LNCaP clone FGC (cell line): ENCODE measurements at regions not wholly inside any gene's neighbourhood (a gene's known extent, or its start where the extent isn't known, plus 50 kb on each side); places are given as distances from the start of the nearest gene placed in this dataset.
"Not testable (repeated sequence)": the region's sequence is repeated elsewhere in the genome, so short reads cannot be mapped to it uniquely, and the experiment has no call there.

Experiments used
- DNase-seq: peaks from one replicate; pipeline ENCODE4 v3.0.0-alpha.2; 2011; ENCODE audit warnings: low read depth
- H3K4me3 ChIP-seq: 2 replicates; pipeline ENCODE4 v1.5.1; 2011; ENCODE audit warnings: mild to moderate bottlenecking, low read depth, low read length, control low read depth
- CTCF ChIP-seq: IDR thresholded peaks from 2 replicates; pipeline ENCODE4 v1.5.1; 2012; ENCODE audit warnings: mild to moderate bottlenecking; ENCODE audit not compliant: control insufficient read depth, insufficient read depth; ENCODE audit errors: extremely low read depth

GRCh38 chr4:83962492-83962891 is 426.6 kb downstream of the GPAT3 start:
- TF ChIP-seq CTCF: no peak
- H3K4me3 ChIP-seq: no peak overlapping the region
- no peak for DNase-seq

GRCh38 chr4:83961575-83961974 is 425.7 kb downstream of the GPAT3 start:
- no peak overlapping the region for H3K4me3 ChIP-seq
- TF ChIP-seq CTCF: peak; percentile 37
- peak; percentile 4 for DNase-seq

- H3K4me3 ChIP-seq: no peak overlapping the region
- no peak for TF ChIP-seq CTCF
- DNase-seq: no peak
These were observed 423.3 kb downstream of the GPAT3 start for GRCh38 chr4:83959160-83959559.

GRCh38 chr4:83947830-83948193 is 411.9 kb downstream of the GPAT3 start:
- no peak for TF ChIP-seq CTCF
- no peak overlapping the region for H3K4me3 ChIP-seq

GRCh38 chr4:83947125-83947829 is 411.4 kb downstream of the GPAT3 start:
- no peak overlapping the region for H3K4me3 ChIP-seq
- no peak for DNase-seq
- TF ChIP-seq CTCF: no peak

More at GRCh38 chr4:83947830-83948193, 411.9 kb downstream of the GPAT3 start:
- DNase-seq: no peak

GRCh38 chr4:83943691-83944090 is 407.8 kb downstream of the GPAT3 start:
- H3K4me3 ChIP-seq, DNase-seq: not testable (repeated sequence)

GRCh38 chr4:83932750-83933391 is 397.0 kb downstream of the GPAT3 start:
- no peak for TF ChIP-seq CTCF
- no peak overlapping the region for H3K4me3 ChIP-seq
- DNase-seq: no peak
